Osteocyte (in vitro differentiated cells): ENCODE measurements at regions not wholly inside any gene's neighbourhood (a gene's known extent, or its start where the extent isn't known, plus 50 kb on each side); places are given as distances from the start of the nearest gene placed in this dataset.

Experiments
- DNase-seq: peaks from one replicate; pipeline ENCODE4 v3.0.0; 2021; ENCODE audit warnings: mixed read lengths; ENCODE audit not compliant: unreplicated experiment; ENCODE audit errors: extremely low spot score
- H3K27ac Mint-ChIP-seq: one replicate; pipeline ENCODE4 v1.8.0; 2021; ENCODE audit warnings: mild to moderate bottlenecking, mixed read lengths; ENCODE audit not compliant: unreplicated experiment
- H3K27me3 Mint-ChIP-seq: one replicate; pipeline ENCODE4 v1.8.0; 2021; ENCODE audit warnings: mixed read lengths; ENCODE audit not compliant: unreplicated experiment
- H3K36me3 Mint-ChIP-seq: one replicate; pipeline ENCODE4 v1.8.0; 2021; ENCODE audit warnings: mixed read lengths; ENCODE audit not compliant: unreplicated experiment
- H3K4me1 Mint-ChIP-seq: one replicate; pipeline ENCODE4 v1.8.0; 2021; ENCODE audit warnings: mixed read lengths; ENCODE audit not compliant: unreplicated experiment
- H3K4me3 Mint-ChIP-seq: one replicate; pipeline ENCODE4 v1.8.0; 2021; ENCODE audit warnings: mild to moderate bottlenecking, moderate library complexity, mixed read lengths; ENCODE audit not compliant: unreplicated experiment
- H3K9me3 Mint-ChIP-seq: one replicate; pipeline ENCODE4 v1.8.0; 2021; ENCODE audit warnings: mixed read lengths; ENCODE audit not compliant: unreplicated experiment
- CTCF ChIP-seq: fragments of 200-600 bp; sonication (generic); IDR thresholded peaks from 2 replicates; pipeline ENCODE4 v1.5.0; 2021; ENCODE audit warnings: antibody characterized with exemption, mild to moderate bottlenecking, moderate library complexity

- Mint-ChIP-seq H3K27ac (no peak overlapping the region), H3K9me3 (peaks cover 12% of the 10 kb centered on the region), H3K27me3 (peaks cover 5% of the 10 kb centered on the region), H3K36me3 (no peaks in the 10 kb centered on the region), H3K4me3 (no peak overlapping the region), H3K4me1 (no peaks in the 10 kb centered on the region)
- TF ChIP-seq CTCF: no peak
- no peak for DNase-seq
These were observed 339.4 kb downstream of the MTRR start for GRCh38 chr5:8208307-8208706.

GRCh38 chr5:8209500-8209899 is 340.6 kb downstream of the MTRR start:
- Mint-ChIP-seq H3K27me3 (peaks cover 6% of the 10 kb centered on the region), H3K9me3 (peaks cover 2% of the 10 kb centered on the region), H3K36me3 (no peaks in the 10 kb centered on the region), H3K27ac (no peak overlapping the region), H3K4me3 (no peak overlapping the region), H3K4me1 (no peaks in the 10 kb centered on the region)
- no peak for DNase-seq
- TF ChIP-seq CTCF: no peak

GRCh38 chr5:8213701-8214240 is 344.8 kb downstream of the MTRR start:
- no peaks in the 10 kb centered on the region for H3K36me3 Mint-ChIP-seq
- peaks cover 6% of the 10 kb centered on the region for H3K27me3 Mint-ChIP-seq
- no peak for DNase-seq
- H3K27ac Mint-ChIP-seq: no peak overlapping the region
- H3K4me1 Mint-ChIP-seq: no peaks in the 10 kb centered on the region
- no peak for TF ChIP-seq CTCF
- no peaks in the 10 kb centered on the region for H3K9me3 Mint-ChIP-seq
- no peak overlapping the region for H3K4me3 Mint-ChIP-seq

GRCh38 chr5:8216921-8217320 is 348.0 kb downstream of the MTRR start:
- H3K4me1 Mint-ChIP-seq: no peaks in the 10 kb centered on the region
- H3K36me3 Mint-ChIP-seq: no peaks in the 10 kb centered on the region
- H3K9me3 Mint-ChIP-seq: peaks cover 3% of the 10 kb centered on the region
- TF ChIP-seq CTCF: no peak
- H3K4me3 Mint-ChIP-seq: no peak overlapping the region
- DNase-seq: no peak
- peaks cover 6% of the 10 kb centered on the region for H3K27me3 Mint-ChIP-seq
- no peak overlapping the region for H3K27ac Mint-ChIP-seq

GRCh38 chr5:8226148-8226547 is 357.2 kb downstream of the MTRR start:
- Mint-ChIP-seq H3K4me3 (no peak overlapping the region), H3K4me1 (no peaks in the 10 kb centered on the region), H3K27ac (no peak overlapping the region), H3K9me3 (peaks cover 15% of the 10 kb centered on the region), H3K36me3 (no peaks in the 10 kb centered on the region), H3K27me3 (no peaks in the 10 kb centered on the region)
- DNase-seq: no peak
- no peak for TF ChIP-seq CTCF
